ENCODE measurements at regions not wholly inside any gene's neighbourhood (a gene's known extent, or its start where the extent isn't known, plus 50 kb on each side); places are given as distances from the start of the nearest gene placed in this dataset.
"Not testable (repeated sequence)": the region's sequence is repeated elsewhere in the genome, so short reads cannot be mapped to it uniquely, and the experiment has no call there.

- TF ChIP-seq CTCF (IDR thresholded peaks at IDR 0.05), result peak; percentile 46
- Histone ChIP-seq H3K27me3 (ENCODE audit: insufficient read depth in 3 of 3, low read length in 2 of 3) (no peaks in the 10 kb centered on the region), H3K27ac (no peak overlapping the region), H3K4me1 (no peaks in the 10 kb centered on the region), H3K9me3 (no peaks in the 10 kb centered on the region), H3K36me3 (ENCODE audit: insufficient read depth in 1 of 2, low read depth in 1 of 2) (no peaks in the 10 kb centered on the region), H3K4me3 (no peak overlapping the region)
- ATAC-seq (no peak), DNase-seq (no peak)
- 84 to 92% (median 86%) methylated on average over 2 of the region's 2 CpGs for WGBS, 3 donors
- intact Hi-C loops (cut with DNase I), result loop anchor here in 1 of 2 donors (2.0 kb wide), 1 partner anchor 118 kb away; no protein-coding TSS in a partner anchor
Observed at GRCh38 chr4:77358315-77358928, 201.4 kb downstream of the CCNG2 start.

DNA sequence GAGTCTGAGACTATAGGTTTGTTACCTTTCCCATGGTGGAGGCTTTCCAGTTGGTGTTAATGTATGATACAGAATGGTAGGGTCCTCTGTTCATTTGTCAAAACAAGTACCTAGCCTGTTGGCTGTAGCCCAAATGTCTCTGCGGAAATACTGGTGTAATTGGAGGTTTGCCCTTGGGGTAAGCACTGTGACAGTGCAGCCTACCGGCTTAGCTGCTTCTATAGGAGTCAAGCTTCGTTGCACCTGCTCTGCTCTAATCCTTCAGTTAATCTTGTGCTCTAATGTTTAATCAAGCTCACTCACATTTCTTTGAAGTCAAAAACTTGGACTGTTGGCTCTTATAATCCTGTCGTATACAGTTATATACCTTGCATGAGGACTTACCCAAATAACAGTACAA is 203.4 kb downstream of the CCNG2 start:
- H3K27ac ChIP-seq, result no peak overlapping the region
- DNase-seq (no peak), ATAC-seq (no peak)
- no peaks in the 10 kb centered on the region for H3K9me3 ChIP-seq
- no peaks in the 10 kb centered on the region for H3K27me3 ChIP-seq (ENCODE audit: insufficient read depth in 3 of 3, low read length in 2 of 3)
- no peaks in the 10 kb centered on the region for H3K36me3 ChIP-seq (ENCODE audit: insufficient read depth in 1 of 2, low read depth in 1 of 2)
- TF ChIP-seq CTCF (IDR thresholded peaks at IDR 0.05), result no peak
- no peak overlapping the region for H3K4me3 ChIP-seq
- intact Hi-C loops (cut with DNase I), result no loop called here
- no peaks in the 10 kb centered on the region for H3K4me1 ChIP-seq
- WGBS, 3 donors, result 54 to 60% (median 59%) methylated on average over 4 of the region's 4 CpGs

DNA sequence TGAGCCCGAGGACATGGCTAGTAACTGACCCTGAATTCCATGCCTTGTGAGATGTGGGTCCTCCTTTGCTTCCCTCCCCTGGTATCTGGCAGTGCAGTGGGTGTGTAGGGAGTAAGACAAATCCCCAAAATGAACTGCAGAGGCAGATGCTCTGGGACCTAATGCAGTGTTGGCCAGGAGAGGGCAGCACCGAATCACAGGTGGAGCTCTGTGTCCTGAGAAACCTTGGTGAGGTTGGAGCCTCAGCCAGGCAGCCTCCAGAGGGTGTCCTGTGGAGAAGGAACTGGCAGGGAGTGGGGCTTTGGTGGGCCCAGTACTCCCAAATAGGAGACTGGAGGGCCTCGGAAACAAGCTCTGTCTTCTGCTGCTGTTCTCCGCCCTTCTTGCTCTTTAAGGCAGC is 209.9 kb downstream of the CCNG2 start:
- peak in 1 of 4 donors; percentile 53 for ATAC-seq
- H3K9me3 ChIP-seq; DNase-seq; H3K4me1 ChIP-seq; H3K4me3 ChIP-seq; H3K27me3 ChIP-seq (ENCODE audit: insufficient read depth in 3 of 3, low read length in 2 of 3); intact Hi-C loops (cut with DNase I); H3K36me3 ChIP-seq (ENCODE audit: insufficient read depth in 1 of 2, low read depth in 1 of 2); H3K27ac ChIP-seq: not testable (repeated sequence)
- WGBS, 3 donors, result 51 to 73% (median 55%) methylated on average over 3 of the region's 4 CpGs

DNA sequence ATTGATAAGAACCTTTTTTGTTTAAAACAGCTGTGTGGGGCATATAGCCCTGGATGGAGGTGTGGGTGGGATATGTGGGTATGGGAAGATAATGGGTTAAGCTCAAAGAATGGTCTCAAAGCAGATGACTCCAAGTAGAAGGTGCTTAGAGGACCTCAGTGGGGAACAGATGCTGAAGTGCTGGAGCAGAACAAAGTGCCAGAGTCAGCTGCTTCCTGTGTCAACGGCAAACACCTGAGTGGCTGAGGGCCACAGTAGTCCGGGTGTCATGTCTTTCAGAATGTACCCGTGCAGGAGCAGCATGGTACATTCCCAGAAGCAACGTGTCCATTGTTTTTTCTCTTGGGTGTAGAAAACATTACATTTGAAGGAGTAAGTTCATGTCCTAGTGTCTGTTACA is 210.6 kb downstream of the CCNG2 start:
- DNase-seq (no peak), ATAC-seq (no peak)
- no peak overlapping the region for H3K4me3 ChIP-seq
- TF ChIP-seq CTCF (IDR thresholded peaks at IDR 0.05), result no peak
- no peaks in the 10 kb centered on the region for H3K4me1 ChIP-seq
- intact Hi-C loops (cut with DNase I), result no loop called here
- no peaks in the 10 kb centered on the region for H3K27me3 ChIP-seq (ENCODE audit: insufficient read depth in 3 of 3, low read length in 2 of 3)
- no peaks in the 10 kb centered on the region for H3K36me3 ChIP-seq (ENCODE audit: insufficient read depth in 1 of 2, low read depth in 1 of 2)
- no peak overlapping the region for H3K27ac ChIP-seq
- no peaks in the 10 kb centered on the region for H3K9me3 ChIP-seq
- 18 to 27% (median 23%) methylated on average over 4 of the region's 4 CpGs for WGBS, 3 donors

DNA sequence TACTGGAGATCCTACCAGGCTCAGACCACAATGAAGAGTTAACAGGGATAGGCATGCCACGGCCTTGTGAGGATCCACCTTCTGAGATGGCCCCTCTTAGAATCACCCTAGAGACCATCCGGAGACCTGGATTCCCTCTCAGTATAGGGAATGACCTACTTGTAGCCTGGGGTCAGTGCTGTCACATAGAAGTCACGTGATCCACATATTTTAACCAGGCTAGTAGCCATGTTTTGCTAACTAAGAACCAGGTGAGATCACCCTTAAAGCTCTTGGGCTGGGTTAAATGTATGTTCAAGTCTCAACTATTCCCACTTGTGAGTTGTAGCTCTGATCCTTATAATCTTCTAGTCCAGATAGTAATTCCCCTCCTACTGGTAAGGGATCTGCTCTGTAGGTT is 215.4 kb downstream of the CCNG2 start:
- Histone ChIP-seq H3K27ac (no peak overlapping the region), H3K4me1 (no peaks in the 10 kb centered on the region), H3K36me3 (ENCODE audit: insufficient read depth in 1 of 2, low read depth in 1 of 2) (no peaks in the 10 kb centered on the region), H3K27me3 (ENCODE audit: insufficient read depth in 3 of 3, low read length in 2 of 3) (no peaks in the 10 kb centered on the region), H3K4me3 (no peak overlapping the region), H3K9me3 (no peaks in the 10 kb centered on the region)
- DNase-seq, result no peak
- intact Hi-C loops (cut with DNase I), result no loop called here
- 65 to 82% (median 80%) methylated on average over 3 of the region's 3 CpGs for WGBS, 3 donors
- TF ChIP-seq CTCF (IDR thresholded peaks at IDR 0.05), result no peak
- no peak for ATAC-seq

Data from psoas muscle (tissue), 7 donors.